ENCODE measurements at regions not wholly inside any gene's neighbourhood (a gene's known extent, or its start where the extent isn't known, plus 50 kb on each side); places are given as distances from the start of the nearest gene placed in this dataset.

- DNase-seq (ENCODE audit: low read depth) = no peak
These were observed 131.7 kb downstream of the CLCN4 start for GRCh38 chrX:10288373-10288975.

DNA sequence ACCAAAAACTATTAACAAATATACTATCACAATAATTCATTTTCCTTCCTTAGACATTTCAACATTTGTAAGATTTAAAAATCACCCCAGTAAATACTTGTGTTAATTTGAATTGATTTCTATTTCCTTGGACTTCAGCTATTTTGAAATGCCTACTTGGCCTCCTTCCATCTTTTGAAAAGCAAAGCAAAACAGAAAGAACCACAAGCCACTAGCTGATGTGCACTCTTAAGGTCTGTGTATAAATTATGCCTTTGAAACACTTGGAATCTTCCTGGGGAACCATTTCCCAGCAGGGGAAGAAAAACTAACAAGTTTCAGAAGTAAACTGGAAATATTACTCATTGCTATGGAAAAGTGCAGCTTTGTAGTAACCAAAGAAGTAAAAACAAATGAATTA lies 139.8 kb downstream of the CLCN4 start:
- peak; percentile 16 for DNase-seq (ENCODE audit: low read depth)

DNA sequence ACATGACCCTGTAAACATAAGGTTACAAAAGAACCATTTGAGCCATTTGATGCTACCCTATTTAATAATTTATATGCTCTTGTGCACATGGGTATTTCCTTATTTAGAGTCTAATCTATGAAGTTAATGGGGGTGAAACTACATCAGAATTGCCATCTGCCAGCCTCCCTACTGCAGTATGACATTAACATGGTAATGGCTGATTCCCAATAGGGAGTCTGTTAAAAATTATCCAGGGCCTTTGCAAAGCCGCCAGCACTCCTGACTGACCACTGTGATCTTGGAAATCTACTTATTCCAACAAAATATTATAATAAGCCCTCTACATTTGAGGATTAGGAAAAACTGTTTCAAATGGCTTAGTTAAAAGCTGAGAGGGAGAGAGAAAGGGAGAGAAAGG lies 153.7 kb downstream of the CLCN4 start:
- no peak for DNase-seq (ENCODE audit: low read depth)

DNA sequence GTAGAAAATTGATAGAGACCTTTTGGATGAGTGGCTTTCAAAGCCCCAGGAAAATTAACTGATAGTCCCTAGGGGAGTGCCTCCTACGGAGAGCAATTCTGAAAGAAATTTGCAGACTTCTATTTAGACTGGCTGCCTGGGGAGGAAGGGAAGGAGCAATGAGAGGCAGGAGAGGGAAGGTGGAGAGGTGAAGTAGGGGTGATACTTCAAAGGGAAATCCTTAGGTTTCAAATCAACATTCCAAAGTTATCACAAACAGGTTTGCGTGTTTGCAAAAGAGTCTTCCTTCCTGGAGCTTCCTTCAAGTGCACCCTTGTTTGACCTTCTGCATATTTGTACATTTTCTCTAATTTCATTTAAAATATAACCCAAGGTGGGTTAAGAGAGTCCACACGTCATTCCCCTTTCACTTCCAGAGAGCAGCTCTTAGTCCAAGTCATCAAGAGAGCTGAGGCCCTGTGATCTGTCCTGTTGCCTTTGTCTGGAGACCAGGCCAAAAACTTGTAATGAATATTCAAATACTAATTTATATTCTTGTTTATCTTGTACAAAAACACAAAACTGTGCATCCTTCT lies 157.8 kb downstream of the CLCN4 start:
- DNase-seq (ENCODE audit: low read depth) = no peak

DNA sequence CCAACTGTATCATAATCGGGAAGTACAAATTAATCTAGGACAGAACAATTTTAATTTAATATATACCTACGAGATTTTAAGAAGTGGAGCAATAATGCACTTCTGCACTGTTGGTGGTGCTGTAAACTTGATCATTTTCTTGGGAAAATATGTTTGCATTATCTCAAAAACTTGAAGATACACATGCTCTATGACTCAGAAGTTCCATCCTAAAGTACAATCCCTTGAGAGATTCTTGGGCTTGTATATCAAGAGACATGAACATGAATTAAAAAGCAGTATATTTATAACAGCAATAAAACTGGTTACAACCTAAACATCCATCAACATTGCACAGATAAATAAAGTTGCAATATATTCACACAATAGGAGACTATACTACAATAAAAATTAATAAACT lies 168.8 kb downstream of the CLCN4 start:
- DNase-seq (ENCODE audit: low read depth) = peak; percentile 49

DNA sequence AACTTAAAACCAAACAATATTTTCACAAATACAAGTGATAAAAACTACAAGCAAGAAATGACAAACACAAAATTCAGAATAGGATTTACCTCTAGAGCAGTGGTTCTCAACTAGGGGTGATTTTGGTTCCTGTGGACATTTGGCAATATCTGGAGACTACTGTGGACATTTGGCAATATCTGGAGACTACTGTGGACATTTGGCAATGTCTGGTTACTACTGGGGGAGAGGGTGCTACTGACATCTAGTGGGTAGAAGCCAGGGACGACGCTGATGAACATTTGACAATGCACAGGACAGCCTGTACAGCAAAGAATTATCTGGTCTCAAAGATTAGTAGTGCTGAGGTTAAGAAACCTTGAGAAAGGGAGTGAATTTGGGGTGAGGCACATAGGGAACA lies 169.8 kb downstream of the CLCN4 start:
- peak; percentile 16 for DNase-seq (ENCODE audit: low read depth)

GRCh38 chrX:10327651-10328050 lies 170.9 kb downstream of the CLCN4 start:
- no peak for DNase-seq (ENCODE audit: low read depth)

DNA sequence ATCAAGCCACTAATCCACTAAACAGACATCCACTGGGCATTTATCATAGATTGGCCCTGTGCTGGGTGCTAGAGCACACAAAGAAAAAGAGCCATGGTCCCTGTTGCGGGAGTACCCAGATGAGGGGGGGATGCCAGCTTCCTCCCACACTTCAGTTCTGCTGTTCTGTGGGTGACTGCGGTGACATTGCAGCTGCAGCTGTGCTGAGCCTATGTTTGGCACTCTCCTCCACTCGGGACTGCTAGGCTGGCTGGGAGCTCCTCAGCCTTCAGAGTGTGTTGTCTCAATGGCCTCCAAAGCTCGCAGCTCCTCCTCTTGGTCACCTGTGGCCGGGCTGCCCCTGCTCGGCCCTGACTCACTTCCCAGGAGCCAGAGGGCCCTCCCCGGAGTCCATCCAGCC lies 173.2 kb downstream of the CLCN4 start:
- no peak for DNase-seq (ENCODE audit: low read depth)

GRCh38 chrX:10341309-10341708 lies 184.5 kb downstream of the CLCN4 start:
- no peak for DNase-seq (ENCODE audit: low read depth)

DNA sequence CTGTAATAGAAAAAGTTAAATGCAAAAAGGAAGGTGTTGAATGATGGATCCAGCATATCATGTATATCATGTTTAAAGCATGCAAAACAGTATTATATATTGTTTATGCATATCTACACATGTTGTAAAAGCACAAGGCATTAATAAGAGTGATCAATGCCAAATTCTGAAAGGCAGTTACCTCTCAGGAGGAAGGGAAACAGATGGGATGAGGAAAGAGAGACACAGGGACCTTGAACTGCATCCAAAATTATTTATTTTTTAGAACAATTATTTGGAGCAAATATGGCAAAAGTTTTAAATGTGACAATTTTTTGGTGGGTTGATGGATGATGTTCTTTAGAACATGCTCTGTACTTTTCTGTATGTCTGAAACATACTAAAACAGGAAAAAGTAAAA lies 193.4 kb downstream of the CLCN4 start:
- DNase-seq (ENCODE audit: low read depth) = no peak

DNA sequence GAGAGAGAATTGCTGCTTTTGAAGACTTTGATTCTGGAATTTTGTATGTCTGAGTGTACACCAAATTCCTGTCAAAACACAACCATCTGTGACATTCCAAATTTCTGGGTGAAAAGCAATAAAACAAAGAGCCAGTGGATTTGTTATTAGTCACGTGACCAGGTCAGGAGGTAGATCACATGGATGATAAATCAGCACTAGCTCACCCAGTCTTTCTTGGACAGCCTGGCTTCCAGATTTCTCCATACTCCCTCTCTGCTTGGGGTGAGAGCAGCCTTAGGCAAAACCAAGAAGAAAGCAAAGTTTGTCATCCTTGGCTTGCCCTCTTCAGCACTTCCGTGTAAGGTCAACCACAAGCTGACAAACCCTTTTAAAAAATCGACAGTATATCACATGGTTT lies 194.2 kb downstream of the CLCN4 start:
- peak; percentile 24 for DNase-seq (ENCODE audit: low read depth)

DNA sequence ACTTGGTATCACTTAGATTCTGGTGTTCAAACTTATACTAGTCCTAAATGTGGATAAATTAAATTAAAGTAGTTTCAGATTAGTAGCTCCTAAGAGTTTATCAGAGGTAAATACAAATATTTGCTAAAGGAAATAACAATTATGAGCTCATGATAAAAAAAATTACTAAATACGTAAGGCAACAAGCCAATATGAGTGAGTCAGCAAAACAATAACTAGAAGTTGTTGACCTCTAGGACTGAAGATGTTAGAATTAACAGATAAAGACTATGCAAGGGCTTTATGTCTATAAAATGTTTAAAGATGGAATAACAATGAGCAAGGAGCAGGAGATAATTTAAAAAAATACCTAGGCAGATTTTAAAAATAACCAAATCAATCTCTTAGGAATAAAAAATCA lies 195.8 kb downstream of the CLCN4 start:
- DNase-seq (ENCODE audit: low read depth) = no peak

DNA sequence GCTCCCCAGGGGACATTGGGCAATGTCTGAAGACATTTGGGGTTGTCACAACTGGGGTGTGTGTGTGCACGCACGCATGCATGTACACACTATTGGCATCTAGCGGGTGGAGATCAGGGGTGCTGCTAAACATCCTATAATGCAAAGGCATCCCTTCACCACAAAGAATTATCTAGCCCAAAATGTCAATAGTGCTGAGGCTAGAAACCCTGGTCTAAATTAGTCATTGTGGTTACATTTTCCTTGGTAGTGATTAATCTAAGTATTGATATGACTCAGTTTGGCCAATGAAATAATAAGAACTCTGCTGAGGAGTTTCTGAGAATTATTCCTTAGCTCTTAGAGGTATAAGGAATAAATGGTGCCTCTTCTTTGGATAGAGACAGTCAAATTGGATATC lies 200.2 kb downstream of the CLCN4 start:
- no peak for DNase-seq (ENCODE audit: low read depth)

GRCh38 chrX:10358958-10359357 lies 202.2 kb downstream of the CLCN4 start:
- no peak for DNase-seq (ENCODE audit: low read depth)

DNA sequence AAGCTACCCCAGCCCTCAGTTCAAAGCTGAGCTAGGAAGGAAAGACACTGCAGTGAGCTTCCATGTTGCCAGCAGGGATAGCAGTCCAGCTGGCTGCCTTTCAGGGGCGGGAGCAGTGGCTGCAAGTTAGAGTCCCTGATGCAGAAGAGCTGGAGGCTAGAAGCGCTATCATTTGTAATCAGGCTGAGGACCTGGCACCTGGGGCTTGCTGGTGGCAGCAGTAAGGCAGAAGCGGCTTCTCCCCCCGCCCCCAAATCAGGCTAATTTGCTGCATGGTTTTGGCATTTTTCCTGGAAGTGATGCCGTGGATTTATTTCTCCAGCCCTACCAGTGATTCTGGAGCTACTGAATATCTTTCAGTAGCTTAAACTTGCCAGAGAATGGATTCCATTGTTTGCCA lies 203.3 kb downstream of the CLCN4 start:
- DNase-seq (ENCODE audit: low read depth) = no peak

DNA sequence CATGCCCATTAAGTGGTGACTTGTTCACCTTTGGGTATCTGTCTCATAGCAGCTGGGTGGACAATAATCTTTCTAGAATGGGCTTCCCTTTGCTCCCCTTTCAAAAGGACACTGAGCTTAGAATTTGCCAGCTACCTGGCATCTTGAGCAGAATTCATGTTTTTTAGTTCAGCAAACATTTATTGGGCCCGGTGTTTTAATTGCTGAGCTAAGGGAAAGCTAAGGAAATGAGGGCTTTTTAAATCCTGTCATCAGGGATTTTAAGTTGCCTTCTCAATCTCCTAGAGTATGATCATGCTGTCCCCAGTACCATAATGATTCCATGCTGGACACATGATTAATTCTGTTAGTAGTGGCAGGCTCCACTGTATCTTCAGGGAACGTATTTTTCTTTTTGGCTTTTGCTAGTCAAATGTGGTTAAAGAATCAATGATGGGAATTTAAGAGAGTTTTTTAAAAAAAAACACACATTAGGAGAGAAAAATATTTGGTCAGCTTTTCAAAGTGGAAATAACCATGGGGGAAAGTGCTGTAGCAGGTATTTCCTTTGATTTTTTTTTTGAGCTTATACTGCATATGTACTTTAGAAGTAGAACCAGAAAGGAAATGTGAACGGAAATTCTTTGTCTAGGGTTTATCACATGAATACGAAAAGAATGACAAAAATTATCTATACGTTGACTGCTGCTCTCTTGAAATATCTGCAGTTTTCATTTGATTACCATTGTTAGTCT lies 208.9 kb downstream of the CLCN4 start:
- DNase-seq (ENCODE audit: low read depth) = no peak

- no peak for DNase-seq (ENCODE audit: low read depth)
These were observed 210.6 kb downstream of the CLCN4 start for GRCh38 chrX:10367406-10367805.

- DNase-seq (ENCODE audit: low read depth) = no peak
These were observed 214.2 kb downstream of the CLCN4 start for GRCh38 chrX:10370976-10371375.

DNA sequence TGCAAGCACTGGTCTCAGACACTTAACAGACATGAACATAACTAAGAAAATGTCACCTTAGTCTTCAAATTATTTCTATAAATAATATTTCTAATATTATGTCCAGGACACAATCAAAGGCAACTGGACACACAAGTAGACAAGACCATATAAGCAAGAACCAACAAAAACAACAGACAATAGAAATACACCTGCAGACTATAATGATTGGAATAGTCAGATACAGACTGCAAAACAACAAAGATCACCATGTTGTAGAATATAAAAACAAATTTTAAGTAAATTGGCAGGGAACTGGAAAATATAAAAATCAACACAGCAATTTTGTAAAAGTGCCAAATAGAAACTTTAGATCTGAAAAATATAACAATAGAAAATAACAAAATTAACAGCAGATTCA lies 220.7 kb downstream of the CLCN4 start:
- DNase-seq (ENCODE audit: low read depth) = no peak

DNA sequence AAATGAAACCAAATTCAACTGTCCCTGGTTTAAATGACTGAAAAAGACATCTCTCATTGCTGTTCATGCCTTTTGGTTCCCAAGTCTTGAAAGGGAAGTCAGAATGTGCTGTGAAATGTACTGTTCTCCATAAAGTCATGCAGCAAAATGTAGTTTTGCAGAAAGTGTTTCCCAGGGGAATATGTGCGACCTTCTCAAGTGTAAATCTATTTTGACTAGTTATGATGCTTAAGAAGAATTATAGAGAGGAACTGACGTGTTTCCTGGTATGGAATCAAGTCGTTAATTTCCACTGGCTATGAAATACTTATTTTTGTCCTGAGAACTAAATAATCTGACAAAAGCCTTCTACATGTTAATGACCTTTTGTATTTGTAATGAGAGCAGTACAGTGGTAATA lies 223.1 kb downstream of the CLCN4 start:
- DNase-seq (ENCODE audit: low read depth) = no peak

DNA sequence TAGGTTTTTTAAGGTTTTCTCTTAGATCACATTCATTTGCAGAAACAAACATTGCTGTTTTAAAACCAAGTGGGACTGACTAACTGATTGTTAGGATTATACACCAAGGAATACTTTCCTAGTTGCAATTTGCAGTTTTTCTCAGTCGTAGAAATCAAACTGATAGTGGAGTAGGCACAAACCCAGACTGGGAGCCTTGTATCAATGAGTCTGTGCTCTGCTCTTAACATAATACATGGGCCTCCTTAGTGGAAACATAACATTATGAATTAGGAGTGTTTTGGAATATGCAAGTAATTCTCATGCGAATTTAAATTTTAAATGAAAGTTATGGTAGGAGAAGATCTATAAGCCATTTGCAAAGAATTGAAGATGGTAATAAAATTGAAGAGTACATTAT lies 223.5 kb downstream of the CLCN4 start:
- no peak for DNase-seq (ENCODE audit: low read depth)

DNA sequence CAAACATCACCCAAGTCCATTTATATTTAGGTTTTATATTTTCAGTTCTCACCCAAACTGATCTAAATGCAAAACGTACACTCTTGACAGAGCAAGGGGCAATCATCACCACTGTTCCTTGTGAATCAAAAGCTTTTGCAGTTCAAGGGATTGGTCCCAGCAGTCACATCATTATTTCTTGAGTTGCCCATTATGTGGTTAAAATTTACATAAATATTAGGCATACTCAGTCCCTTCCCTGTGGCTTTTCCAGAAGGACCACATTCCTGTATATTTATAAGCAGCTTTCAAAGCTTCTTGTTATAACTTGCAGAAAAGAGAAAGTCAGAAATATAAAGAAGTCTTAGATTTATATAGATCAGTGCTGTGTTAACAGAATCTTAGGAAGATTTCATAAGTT lies 224.4 kb downstream of the CLCN4 start:
- no peak for DNase-seq (ENCODE audit: low read depth)

- no peak for DNase-seq (ENCODE audit: low read depth)
These were observed 230.2 kb downstream of the CLCN4 start for GRCh38 chrX:10387011-10387410.

- no peak for DNase-seq (ENCODE audit: low read depth)
These were observed 230.2 kb downstream of the MID1 start for GRCh38 chrX:10390187-10390586.
